MM.1S (cell line): ENCODE measurements at regions not wholly inside any gene's neighbourhood (a gene's known extent, or its start where the extent isn't known, plus 50 kb on each side); places are given as distances from the start of the nearest gene placed in this dataset.

Experiments used
- CTCF ChIP-seq: fragments of 300-600 bp; sonication (generic); IDR thresholded peaks from 2 replicates; pipeline ENCODE4 v1.5.1; 2016; ENCODE audit warnings: antibody characterized with exemption, low read length, mixed read lengths
- EZH2 ChIP-seq: fragments of 300-600 bp; sonication (generic); optimal IDR thresholded peaks from 2 replicates; pipeline ENCODE3; 2017; ENCODE audit warnings: low read depth, mild to moderate bottlenecking, antibody characterized with exemption, low read length, mixed read lengths

GRCh38 chrX:46328133-46328532 is 217.1 kb downstream of the ZNF674 start:
- TF ChIP-seq CTCF (no peak), EZH2 (no peak)
